GM21529 (cell line): ENCODE measurements at regions not wholly inside any gene's neighbourhood (a gene's known extent, or its start where the extent isn't known, plus 50 kb on each side); places are given as distances from the start of the nearest gene placed in this dataset.
"Not testable (repeated sequence)": the region's sequence is repeated elsewhere in the genome, so short reads cannot be mapped to it uniquely, and the experiment has no call there.

Experiments
- ATAC-seq: cut with Tn5 transposase; IDR thresholded peaks from one replicate; pipeline ENCODE4 v1.9.1; 2021; ENCODE audit not compliant: unreplicated experiment

DNA sequence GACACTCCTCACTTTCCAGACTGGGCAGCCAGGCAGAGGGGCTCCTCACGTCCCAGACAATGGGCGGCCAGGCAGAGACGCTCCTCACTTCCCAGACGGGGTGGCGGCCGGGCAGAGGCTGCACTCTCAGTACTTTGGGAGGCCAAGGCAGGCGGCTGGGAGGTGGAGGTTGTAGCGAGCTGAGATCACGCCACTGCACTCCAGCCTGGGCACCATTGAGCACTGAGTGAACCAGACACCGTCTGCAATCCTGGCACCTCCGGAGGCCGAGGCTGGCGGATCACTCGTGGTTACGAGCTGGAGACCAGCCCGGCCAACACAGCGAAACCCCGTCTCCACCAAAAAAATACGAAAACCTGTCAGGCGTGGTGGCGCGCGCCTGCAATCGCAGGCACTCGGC is 134.1 kb upstream of the BOD1L1 start:
- ATAC-seq = not testable (repeated sequence)

DNA sequence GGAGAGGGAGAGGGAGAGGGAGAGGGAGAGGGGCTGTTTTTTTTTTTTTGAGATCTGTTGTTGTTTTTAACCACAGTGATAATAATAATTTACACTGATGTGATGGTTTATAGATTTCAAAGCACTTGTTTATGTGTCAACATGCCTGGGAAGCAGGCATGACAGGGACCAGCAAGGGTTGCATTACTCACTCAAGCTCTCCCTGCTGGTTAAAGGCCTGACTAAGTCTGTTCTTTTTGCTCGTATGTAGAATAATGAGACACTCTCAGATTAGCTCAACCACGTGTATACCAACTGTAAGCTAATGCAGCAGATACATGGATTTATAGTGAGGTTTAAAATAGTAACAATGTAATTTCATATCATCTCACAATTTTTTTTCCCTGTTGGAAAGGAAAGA is 134.6 kb upstream of the BOD1L1 start:
- ATAC-seq = no peak

DNA sequence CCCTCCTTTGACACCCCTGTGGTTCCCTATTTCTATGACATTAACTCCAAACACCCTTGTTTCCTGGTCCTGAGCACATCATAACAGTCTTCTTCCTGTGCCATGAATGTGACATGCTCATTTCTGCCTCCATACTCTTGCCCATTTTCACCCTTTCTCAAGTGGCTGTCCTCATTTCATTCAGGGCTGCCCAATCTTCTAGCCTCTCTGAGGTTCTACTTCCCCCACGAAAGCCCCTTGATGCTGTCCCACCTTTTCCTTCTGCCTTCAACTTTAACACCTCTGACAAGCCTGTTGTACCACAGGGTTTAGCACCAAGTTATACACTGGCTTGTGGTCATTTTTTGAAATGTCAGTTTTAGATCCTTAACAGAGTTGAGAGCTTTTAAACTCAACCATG is 136.2 kb upstream of the BOD1L1 start:
- no peak for ATAC-seq

DNA sequence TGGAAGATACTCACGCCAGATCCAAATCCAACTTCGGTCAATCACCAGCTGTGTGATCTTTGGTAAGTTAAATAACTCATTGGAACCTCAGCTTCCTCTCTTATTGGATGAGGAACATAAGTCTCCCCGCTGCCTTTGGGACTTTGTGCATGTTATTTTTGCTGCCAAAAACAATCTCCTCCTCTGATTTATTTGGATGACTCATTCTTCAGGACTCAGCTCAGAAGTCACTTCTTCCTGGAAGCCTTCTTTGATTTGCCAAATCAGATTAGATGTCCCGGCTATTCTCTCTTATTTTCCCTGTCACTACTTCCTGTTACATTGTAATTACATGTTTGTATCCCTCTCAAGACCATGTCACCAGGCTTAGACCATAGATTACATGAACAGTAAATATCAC is 138.0 kb upstream of the BOD1L1 start:
- no peak for ATAC-seq

DNA sequence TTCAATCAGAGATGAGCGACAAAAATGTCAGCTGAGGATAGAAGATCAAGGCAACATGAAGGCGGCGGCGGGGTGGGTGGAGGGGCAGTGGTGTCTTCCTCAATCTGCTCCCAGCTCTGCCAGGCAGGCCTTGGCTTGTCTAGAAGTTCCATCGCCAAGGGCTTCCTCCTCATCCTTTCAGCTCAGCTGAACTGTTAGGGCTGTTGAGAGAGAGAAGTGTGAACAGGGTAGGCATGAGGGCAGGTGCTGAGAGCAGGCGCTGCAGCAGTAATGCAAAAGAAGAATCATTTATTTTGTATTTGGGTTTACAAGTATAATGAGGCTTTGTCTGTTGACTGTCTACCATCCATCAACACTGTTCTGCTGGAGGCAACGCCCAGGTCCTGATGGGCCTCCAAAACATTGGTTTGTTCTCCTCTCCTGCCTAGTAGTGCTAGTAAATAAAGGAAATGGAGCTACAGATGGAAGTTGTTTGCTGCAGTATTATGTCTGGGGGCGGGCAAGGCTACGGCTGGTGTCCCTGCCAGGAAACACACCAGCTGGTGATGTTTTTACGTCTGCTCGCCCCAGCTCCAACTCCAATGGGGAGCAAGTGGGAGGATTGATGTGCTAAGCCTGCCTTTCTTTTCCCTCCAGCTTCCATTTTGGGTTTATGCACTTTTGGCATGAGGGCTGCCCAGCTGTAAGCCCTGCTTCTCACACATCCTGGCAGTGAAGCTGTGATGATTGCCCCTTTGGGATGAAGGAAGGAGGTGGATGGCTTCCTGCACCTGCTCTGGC is 139.4 kb upstream of the BOD1L1 start:
- ATAC-seq = no peak

DNA sequence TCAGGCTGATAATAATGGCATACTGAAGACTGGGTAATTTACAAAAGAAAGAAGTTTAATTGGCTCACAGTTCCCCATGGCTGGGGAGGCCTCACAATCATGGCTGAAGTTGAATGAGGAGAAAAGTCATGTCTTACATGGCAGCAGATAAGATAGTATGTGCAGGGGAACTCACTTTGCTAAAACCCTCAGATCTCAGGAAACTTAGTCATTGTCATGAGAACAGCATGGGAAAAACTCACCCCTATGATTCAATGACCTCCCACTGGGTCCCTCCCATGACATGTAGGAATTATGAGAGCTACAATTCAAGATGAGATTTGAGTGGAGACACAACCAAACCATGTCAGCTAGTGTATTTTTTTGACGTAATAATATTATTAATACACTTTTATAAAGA is 149.8 kb upstream of the BOD1L1 start:
- no peak for ATAC-seq

DNA sequence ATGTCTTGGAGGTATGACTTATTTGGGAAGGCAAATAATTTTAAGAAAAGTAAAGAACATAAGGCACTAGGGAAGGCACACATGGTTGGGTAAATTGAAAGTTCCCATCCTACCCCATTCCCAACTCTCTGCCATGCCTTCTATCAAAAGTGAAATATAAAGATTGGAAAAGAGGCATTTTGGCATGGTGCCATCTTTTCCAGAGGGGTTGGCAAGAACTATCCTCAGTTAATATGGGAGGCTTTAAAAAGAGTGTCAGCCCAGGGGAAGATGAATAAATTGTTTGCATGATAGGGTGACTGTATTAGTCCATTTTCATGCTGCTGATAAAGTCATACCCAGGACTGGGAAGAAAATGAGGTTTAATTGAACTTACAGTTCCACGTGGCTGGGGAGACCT is 150.8 kb upstream of the BOD1L1 start:
- ATAC-seq = no peak

DNA sequence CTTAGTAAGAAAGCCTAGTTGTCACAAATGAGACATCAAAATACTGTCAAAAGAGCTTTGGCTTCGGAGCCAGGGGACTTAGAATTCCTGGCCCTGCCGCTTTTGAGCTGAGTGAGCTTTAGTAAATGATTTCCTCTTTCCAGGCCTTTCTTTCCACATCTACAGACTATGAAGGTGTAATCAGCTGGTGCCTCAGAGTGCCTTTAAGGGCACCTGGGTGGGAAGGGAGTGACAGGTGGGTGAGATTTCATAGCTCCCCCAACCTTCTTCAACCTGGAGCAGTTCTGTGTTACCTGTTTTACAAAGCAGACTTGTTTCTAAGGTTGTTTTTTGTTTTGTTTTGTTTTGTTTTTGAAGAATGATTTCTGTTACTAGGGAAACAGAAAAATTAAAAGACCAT is 154.7 kb upstream of the BOD1L1 start:
- ATAC-seq = no peak

DNA sequence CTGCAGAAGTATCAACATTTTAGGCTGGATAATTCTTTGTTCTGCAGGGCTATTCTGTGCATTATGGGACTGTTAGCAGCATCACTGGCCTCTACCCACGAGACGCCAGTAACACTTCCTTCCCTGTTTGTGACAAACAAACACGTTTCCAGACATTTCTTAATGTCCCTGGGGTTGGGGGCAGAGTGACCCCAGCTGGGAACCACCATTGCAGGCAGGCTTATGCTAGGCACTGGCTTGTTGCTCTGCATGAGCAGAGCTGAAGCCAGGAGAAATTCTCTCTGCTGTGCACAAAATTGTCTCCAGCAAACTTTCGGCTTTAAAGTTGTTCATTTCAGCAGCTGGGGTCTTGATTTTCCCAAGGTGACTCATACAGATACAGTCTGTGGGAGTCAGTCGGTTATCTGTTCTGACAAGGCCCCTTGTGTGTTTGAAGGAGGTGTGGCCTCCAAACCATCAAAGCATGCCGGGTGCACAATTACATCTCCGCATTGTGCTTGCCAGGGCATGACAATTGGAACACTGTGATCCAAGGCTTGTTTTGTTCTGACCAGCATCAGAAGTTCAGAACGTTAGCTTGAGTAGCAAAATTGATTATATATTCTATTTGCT is 156.4 kb upstream of the BOD1L1 start:
- ATAC-seq = peak; percentile 82

DNA sequence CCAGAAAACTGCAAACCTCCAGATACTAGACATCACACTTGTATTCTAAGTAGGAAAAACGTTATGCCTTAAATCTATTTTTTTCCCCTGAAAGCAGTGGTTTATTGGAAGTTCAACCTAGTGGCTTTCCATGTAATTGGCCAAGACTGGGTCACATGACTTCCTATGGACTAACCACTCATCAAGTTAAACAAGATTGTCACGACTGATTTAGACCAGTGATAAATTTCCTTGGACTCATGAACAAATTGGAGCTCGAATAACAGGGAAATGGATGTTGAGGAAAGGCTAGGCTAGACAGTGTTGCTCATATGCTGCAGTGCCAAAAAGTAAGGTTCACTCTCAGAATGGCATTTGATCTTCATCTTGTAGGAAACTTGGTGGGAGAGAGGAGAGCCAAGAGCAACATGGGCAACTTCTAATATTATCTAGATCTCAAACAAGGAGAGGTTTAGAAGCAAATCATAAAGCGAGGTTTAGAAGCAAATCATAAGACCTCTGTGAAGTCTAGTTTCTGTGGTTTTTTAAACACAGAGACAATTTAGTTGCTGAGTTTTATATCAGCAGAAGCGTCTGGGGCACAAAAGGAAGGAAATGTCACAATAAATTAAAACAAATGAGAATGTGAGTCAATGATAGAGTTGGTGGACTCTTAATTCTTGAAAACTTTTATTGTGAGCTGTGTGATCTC is 165.6 kb upstream of the BOD1L1 start:
- no peak for ATAC-seq

DNA sequence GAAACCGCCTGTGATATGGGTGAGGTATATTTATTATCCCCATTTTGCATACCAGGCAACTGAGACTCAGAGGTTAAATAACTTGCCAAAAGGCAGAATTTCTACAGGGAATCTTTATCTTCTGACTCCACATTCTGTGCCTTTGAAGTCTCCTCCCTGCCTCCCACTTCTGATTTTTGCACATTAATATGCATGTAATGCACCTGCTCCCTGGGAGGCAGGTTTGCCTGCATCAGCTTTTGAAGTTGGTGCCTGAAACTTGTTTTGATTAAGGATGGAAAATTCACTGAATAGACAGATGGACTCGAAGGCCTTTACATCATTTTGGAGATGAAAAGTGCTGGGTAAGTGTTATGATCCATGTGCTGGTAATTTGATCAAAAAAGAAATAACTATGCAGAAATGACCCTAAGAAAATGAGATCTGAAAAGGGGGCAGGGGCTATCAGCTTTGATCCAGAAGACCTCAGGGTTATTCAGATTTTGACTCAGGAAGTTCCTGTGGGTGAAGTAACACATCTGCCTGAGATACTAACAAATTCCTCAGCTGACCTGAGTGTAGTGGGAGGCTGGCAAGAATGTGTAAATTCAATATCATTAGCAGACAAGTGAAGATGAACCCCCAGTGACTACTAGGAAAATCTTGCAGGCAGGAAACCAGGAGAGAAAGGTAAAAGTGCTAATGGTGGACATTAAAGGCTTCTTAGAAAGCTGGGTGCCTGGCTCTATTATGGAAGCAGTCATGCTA is 167.5 kb upstream of the BOD1L1 start:
- ATAC-seq = no peak

DNA sequence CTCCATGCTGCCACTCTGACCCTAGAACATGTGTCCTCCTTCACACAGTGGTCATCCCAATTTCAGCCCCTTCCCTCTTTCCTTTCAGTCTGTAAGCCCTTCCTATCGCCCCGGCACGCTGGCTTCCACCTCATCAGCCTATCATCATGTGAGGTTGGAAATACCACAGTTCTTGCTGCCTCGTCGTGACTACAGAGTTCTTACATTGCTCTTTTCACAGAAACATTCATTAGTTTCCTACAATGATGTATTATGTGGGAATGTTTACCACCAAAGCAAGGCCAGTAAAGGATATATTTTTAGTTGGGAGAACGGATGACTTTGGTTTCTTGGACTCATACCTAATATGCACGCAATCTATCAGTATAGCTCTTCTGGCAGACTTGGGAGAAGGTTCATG is 169.5 kb upstream of the BOD1L1 start:
- ATAC-seq = no peak

DNA sequence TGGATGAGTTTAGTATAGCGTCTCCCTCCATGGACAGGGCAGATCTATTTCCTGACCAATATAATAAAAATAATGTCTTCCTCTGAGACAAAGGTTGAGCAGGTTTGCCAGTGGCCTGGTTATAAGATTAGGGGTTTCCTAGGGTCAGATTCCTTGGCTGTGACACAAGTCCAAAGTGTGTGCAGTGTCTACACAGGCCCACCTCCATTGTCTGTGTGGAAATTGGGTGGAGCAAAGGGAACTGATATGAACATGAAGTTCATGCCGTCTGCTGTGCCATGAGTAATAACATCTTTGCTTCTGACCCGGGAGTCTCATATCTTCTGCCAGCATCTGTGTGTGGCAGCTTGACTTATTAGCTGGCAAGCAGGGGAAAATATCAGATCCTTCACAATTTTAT is 187.7 kb upstream of the BOD1L1 start:
- no peak for ATAC-seq

DNA sequence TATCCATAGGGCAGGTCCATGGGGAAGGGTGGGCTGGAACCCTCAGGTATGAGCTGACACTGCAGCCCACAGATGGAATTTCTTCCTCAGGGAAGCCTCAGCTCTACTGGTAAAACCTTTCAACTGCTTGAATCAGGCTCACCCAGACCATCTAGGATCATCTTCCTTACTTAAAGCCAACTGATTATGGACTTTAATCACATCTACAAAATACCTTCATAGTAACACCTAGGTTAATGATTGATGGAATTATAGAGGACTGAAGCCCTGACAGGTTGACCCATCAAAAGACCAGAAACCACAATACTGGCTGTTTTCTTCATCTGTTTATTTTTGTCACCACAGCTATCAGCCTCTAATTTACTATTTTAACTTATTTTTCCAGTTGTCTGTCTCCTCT is 188.9 kb upstream of the BOD1L1 start:
- no peak for ATAC-seq

DNA sequence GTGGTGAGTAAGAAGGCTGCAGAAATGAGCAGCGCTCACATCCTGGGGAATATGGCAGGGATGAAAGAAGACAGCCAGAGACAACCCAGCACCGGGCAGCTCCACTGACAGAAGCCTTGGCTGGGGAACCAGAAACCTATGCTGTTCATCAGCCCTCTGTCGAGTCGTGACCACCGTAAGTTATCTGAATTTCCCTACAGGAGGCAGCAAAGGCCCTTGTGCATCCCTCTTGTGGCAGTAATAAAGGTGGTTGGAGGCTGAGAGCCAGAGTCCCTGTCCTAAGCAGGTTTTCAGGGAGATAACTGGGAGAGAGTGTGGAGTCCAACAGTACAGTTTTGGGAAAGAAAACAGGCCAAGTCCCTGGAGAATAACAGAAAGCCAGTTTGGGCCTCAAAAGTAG is 194.0 kb upstream of the BOD1L1 start:
- ATAC-seq = no peak

DNA sequence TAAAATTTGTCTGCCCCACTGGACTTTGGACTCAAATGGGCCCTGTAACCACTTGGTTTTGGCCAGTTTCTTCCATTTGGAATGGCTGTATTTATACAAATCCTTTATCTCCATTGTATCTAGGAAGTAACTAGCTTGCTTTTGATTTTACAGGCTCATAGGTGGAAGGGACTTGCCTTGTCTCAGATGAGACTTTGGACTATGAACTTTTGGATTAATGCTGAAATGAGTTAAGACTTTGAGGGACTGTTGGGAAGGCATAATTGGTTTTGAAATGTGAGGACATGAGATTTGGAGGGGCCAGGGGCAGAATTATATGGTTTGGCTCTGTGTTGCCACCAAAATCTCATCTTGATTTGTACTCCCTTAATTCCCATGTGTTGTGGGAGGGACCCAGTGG is 198.3 kb upstream of the BOD1L1 start:
- not testable (repeated sequence) for ATAC-seq

DNA sequence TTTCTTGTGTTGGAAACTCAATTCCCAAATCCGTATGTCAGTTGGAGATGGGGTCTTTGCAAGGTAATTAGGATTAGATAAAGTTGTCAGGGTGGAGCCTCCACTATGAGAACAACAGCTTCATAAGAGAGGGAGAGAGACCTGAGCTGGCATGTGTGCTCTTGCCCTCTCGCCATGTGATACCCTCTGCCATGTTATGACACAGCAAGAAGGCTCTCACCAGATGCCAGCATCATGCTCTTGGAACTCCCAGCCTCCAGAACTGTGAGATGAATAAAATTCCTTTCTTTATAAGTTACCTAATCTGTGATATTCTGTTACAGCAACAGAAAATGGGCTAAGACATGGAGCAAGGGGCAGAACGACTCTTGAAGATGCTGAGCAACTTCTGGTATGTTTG is 201.9 kb upstream of the BOD1L1 start:
- ATAC-seq = no peak

DNA sequence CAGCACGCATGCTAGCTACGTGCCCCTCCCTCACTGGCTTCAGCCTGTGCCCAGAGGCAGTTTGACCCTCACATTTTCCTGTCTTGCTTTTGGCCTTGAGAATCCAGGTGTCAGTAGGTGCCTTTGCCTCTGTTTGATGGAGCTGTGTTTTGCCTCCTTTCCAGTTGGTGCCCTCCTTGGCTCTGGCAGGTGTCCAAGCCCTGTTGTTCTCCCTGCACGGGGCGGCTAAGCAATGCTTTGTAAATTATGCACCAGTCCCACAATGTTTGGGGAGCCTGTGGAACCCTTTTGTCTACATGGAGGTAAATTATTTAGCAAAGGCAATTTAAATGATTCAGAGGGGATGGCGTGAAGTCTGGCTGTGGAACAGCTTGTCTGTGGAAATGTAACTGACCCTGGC is 202.9 kb upstream of the BOD1L1 start:
- no peak for ATAC-seq

DNA sequence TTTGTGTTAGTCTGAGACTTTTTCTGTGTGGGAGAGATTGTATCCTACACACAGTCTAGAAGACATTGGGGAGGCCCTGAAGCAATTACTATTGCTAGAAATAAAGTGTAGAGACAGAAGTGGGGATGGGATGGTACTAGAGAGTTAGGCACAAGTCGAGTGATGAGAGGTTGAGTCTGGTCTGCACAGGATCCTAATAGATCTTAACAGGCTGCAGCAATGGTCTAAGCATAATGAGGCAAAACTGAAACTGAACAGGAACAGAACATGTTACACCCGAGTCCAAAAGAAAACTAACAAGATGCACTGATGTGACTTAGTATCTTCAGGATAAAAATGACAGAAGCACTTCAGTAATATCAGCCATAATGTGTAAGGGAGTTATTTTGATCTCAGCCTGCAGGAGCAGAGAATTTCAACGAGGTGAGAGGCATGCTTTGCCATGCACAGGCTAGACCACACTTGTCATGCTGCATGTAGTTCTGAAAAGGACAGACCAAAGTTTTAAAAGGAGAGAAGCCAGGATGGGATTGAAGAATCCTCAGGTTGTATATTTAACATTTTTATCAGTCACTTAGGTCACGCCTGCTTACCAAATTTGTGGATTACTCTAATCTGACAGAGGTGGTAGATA is 205.8 kb upstream of the BOD1L1 start:
- no peak for ATAC-seq

DNA sequence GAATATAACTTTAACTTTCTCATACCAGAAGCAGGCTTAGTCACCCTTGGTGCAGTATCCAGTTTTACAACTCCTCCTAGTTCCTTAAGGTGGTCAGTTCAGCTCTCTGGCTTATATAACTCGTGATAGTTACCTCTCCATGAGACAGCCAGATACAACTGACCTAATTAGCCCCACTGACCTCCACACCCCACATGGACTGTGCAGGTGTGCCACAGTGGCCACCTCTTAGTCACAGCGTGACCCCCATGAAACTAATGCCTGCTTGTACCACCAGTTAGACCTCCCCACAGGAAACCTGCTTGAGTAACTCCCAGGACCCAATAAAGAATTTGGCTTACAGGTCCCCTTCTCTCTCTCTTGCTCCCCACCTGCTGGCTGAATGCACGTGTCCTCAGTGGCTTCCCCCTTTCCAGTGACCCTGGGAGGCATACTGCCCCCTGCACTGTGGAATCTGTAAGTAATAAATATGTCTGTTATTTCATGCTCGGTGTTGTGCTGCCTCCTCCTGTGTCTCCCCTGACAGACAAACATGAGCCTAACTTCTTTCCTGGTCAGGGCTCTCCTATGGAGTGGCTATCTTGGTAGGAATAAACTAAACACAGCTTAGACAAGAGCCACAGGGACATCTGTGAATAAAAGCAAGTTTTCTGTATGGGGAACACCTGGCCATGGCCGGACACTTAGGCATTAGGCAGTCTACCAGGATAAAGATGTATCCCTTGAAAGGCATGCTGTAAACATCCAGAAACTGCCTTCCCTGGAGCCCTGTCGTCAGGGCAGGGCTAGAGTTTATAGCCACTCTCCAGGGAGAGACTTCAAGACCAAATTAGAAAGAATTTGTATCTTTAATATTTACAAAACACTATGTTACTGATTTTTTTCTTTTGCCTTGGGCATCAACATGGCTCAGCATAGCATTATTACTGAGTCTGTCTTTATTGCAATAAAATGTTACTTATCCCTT is 209.7 kb upstream of the BOD1L1 start:
- no peak for ATAC-seq
